ENCODE measurements at regions not wholly inside any gene's neighbourhood (a gene's known extent, or its start where the extent isn't known, plus 50 kb on each side); places are given as distances from the start of the nearest gene placed in this dataset.

GRCh38 chr1:217348960-217349664 is 281.8 kb downstream of the GPATCH2 start:
- TF ChIP-seq CREB5 (CRISPR knock-in tag; IDR thresholded peaks at IDR 0.05; ENCODE audit: low read depth) (no peak), ZFP3 (CRISPR knock-in tag; IDR thresholded peaks at IDR 0.05) (no peak), PPARA (CRISPR knock-in tag; IDR thresholded peaks at IDR 0.05; ENCODE audit: borderline replicate concordance) (no peak), ZNF70 (CRISPR knock-in tag; IDR thresholded peaks at IDR 0.05) (no peak), PATZ1 (CRISPR knock-in tag; IDR thresholded peaks at IDR 0.05; ENCODE audit: borderline replicate concordance) (no peak), SNAI2 (CRISPR knock-in tag; IDR thresholded peaks at IDR 0.05) (no peak), ZNF8 (CRISPR knock-in tag; IDR thresholded peaks at IDR 0.05) (no peak), POU6F1 (CRISPR knock-in tag; IDR thresholded peaks at IDR 0.05; ENCODE audit: borderline replicate concordance, low read depth) (no peak), CSRNP3 (CRISPR knock-in tag; IDR thresholded peaks at IDR 0.05) (no peak), ARNTL (CRISPR knock-in tag; IDR thresholded peaks at IDR 0.05; ENCODE audit: borderline replicate concordance, low read depth) (no peak), GLIS3 (CRISPR knock-in tag; IDR thresholded peaks at IDR 0.05) (no peak), BACH2 (CRISPR knock-in tag; IDR thresholded peaks at IDR 0.05; ENCODE audit: borderline replicate concordance) (no peak)

Data from SK-N-SH treated with all-trans-retinoic acid at 6 μM for 48 hours (cell line).